ENCODE measurements at regions not wholly inside any gene's neighbourhood (a gene's known extent, or its start where the extent isn't known, plus 50 kb on each side); places are given as distances from the start of the nearest gene placed in this dataset.

DNA sequence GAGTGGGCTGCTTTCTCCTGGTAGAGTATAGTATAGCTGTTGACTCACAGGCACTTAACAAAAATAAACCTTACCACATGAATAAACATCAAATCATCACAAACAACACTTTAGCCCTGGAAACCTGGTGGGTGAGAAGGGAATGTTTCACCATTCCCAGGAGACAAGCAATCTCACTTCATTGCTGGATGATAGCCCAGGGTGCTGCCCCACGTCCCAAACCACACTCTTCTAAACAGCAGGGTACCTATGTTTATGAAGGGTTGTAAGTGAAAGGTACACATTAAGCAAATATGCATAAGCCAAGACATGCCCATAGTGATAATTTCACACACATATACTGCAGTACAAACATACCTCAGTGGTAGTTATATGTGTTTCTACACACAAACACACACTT lies 276.2 kb downstream of the FGFR2 start:
- no peak overlapping the region for H3K4me3 Mint-ChIP-seq (ENCODE audit: unreplicated experiment)
- Histone ChIP-seq H3K4me3 (ENCODE audit: insufficient read depth, low read depth, low read length) (no peak overlapping the region), H3K9ac (ENCODE audit: low read length) (no peak overlapping the region), H3K27me3 (ENCODE audit: insufficient read depth, low read length) (no peaks in the 10 kb centered on the region), H4K20me1 (ENCODE audit: insufficient read depth, low read length) (no peaks in the 10 kb centered on the region), H3K4me2 (ENCODE audit: low read length) (no peak overlapping the region), H3K36me3 (ENCODE audit: insufficient read depth, low read length) (no peaks in the 10 kb centered on the region), H3K79me2 (ENCODE audit: insufficient read depth, low read length) (no peaks in the 10 kb centered on the region), H3K27ac (ENCODE audit: low read depth, low read length) (no peak overlapping the region), H3K9me3 (ENCODE audit: insufficient read depth, low read depth, low read length) (no peaks in the 10 kb centered on the region), H3K4me1 (ENCODE audit: insufficient read depth, low read length) (no peaks in the 10 kb centered on the region), H2AFZ (ENCODE audit: low read depth, low read length) (no peak overlapping the region)
- H3K27me3 Mint-ChIP-seq (ENCODE audit: low read depth, unreplicated experiment), result no peaks in the 10 kb centered on the region
- H3K4me1 Mint-ChIP-seq (ENCODE audit: low read depth, unreplicated experiment), result peaks cover 9% of the 10 kb centered on the region
- no peaks in the 10 kb centered on the region for H3K36me3 Mint-ChIP-seq (ENCODE audit: low read depth, unreplicated experiment)
- H3K27ac Mint-ChIP-seq (ENCODE audit: unreplicated experiment), result no peak overlapping the region
- DNase-seq (ENCODE audit: low read depth) (no peak), FAIRE-seq (no peak)
- peaks cover 7% of the 10 kb centered on the region for H3K9me3 Mint-ChIP-seq (ENCODE audit: unreplicated experiment)
- no peak for TF ChIP-seq EZH2 (IDR thresholded peaks at IDR 0.05; ENCODE audit: insufficient read depth, low read length)
- TF ChIP-seq, protein P1, sequence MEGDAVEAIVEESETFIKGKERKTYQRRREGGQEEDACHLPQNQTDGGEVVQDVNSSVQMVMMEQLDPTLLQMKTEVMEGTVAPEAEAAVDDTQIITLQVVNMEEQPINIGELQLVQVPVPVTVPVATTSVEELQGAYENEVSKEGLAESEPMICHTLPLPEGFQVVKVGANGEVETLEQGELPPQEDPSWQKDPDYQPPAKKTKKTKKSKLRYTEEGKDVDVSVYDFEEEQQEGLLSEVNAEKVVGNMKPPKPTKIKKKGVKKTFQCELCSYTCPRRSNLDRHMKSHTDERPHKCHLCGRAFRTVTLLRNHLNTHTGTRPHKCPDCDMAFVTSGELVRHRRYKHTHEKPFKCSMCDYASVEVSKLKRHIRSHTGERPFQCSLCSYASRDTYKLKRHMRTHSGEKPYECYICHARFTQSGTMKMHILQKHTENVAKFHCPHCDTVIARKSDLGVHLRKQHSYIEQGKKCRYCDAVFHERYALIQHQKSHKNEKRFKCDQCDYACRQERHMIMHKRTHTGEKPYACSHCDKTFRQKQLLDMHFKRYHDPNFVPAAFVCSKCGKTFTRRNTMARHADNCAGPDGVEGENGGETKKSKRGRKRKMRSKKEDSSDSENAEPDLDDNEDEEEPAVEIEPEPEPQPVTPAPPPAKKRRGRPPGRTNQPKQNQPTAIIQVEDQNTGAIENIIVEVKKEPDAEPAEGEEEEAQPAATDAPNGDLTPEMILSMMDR (IDR thresholded peaks at IDR 0.05; ENCODE audit: insufficient read depth, low read depth, low read length), result no peak

DNA sequence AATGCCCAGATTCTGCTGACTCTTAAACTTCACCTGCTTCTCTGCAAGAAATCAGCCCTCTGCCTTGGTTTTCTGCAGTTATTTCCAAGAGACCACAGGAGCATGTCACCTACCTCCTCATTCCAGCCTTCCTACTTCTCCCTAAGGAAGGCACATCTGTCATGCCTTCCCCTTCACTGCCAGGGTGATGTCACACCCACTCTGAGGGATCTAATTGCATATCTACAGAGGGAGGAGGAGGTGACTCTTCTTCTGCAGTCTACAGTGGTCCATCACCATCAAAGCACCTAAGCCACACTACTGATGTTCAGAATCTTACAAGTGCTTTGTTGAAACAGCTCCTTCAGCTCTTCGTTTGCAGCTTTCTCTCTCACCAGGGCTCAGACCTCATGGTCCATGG lies 275.5 kb downstream of the FGFR2 start:
- TF ChIP-seq EZH2 (IDR thresholded peaks at IDR 0.05; ENCODE audit: insufficient read depth, low read length), result no peak
- TF ChIP-seq, protein P1 (IDR thresholded peaks at IDR 0.05; ENCODE audit: insufficient read depth, low read depth, low read length), result no peak
- peaks cover 5% of the 10 kb centered on the region for H3K9me3 Mint-ChIP-seq (ENCODE audit: unreplicated experiment)

DNA sequence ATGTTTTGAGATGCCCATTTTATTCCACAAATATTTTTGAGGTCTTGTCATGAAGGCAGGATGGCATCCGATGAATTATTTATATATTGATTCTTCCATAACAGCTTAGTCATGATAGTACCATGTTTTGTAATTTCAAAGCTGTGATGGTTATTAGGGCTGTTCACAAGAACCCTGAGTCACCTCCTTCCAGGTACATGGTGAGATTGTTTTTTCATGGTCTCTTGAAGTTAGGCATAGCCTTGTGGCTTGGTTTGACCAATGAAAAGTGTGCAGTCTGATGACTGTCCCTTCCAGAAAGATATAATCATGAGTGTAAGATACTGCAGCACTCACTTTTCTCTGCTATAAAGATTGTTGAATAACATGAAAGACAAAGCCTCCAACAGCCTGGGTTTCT lies 274.8 kb downstream of the FGFR2 start:
- H3K4me3 Mint-ChIP-seq (ENCODE audit: unreplicated experiment), result no peak overlapping the region
- TF ChIP-seq EZH2 (IDR thresholded peaks at IDR 0.05; ENCODE audit: insufficient read depth, low read length), result no peak
- TF ChIP-seq, protein P1 (IDR thresholded peaks at IDR 0.05; ENCODE audit: insufficient read depth, low read depth, low read length), result no peak
- H3K9me3 Mint-ChIP-seq (ENCODE audit: unreplicated experiment), result peaks cover 4% of the 10 kb centered on the region
- Histone ChIP-seq H3K27me3 (ENCODE audit: insufficient read depth, low read length) (no peaks in the 10 kb centered on the region), H3K36me3 (ENCODE audit: insufficient read depth, low read length) (no peaks in the 10 kb centered on the region), H3K27ac (ENCODE audit: low read depth, low read length) (no peak overlapping the region), H3K4me3 (ENCODE audit: insufficient read depth, low read depth, low read length) (no peak overlapping the region), H3K79me2 (ENCODE audit: insufficient read depth, low read length) (no peaks in the 10 kb centered on the region), H4K20me1 (ENCODE audit: insufficient read depth, low read length) (no peaks in the 10 kb centered on the region), H3K9me3 (ENCODE audit: insufficient read depth, low read depth, low read length) (no peaks in the 10 kb centered on the region), H3K9ac (ENCODE audit: low read length) (no peak overlapping the region), H2AFZ (ENCODE audit: low read depth, low read length) (no peak overlapping the region), H3K4me2 (ENCODE audit: low read length) (no peak overlapping the region), H3K4me1 (ENCODE audit: insufficient read depth, low read length) (no peaks in the 10 kb centered on the region)
- no peaks in the 10 kb centered on the region for H3K27me3 Mint-ChIP-seq (ENCODE audit: low read depth, unreplicated experiment)
- H3K4me1 Mint-ChIP-seq (ENCODE audit: low read depth, unreplicated experiment), result peaks cover 9% of the 10 kb centered on the region
- FAIRE-seq (no peak), DNase-seq (ENCODE audit: low read depth) (no peak)
- H3K36me3 Mint-ChIP-seq (ENCODE audit: low read depth, unreplicated experiment), result no peaks in the 10 kb centered on the region
- H3K27ac Mint-ChIP-seq (ENCODE audit: unreplicated experiment), result no peak overlapping the region

More for the DNA sequence above, 275.5 kb downstream of the FGFR2 start:
- Mint-ChIP-seq H3K36me3 (ENCODE audit: low read depth, unreplicated experiment) (no peaks in the 10 kb centered on the region), H3K4me3 (ENCODE audit: unreplicated experiment) (no peak overlapping the region), H3K27me3 (ENCODE audit: low read depth, unreplicated experiment) (no peaks in the 10 kb centered on the region), H3K27ac (ENCODE audit: unreplicated experiment) (no peak overlapping the region), H3K4me1 (ENCODE audit: low read depth, unreplicated experiment) (peaks cover 9% of the 10 kb centered on the region)
- H2AFZ ChIP-seq (ENCODE audit: low read depth, low read length), result no peak overlapping the region
- no peaks in the 10 kb centered on the region for H3K36me3 ChIP-seq (ENCODE audit: insufficient read depth, low read length)
- H3K9me3 ChIP-seq (ENCODE audit: insufficient read depth, low read depth, low read length), result no peaks in the 10 kb centered on the region
- no peaks in the 10 kb centered on the region for H3K27me3 ChIP-seq (ENCODE audit: insufficient read depth, low read length)
- no peak for DNase-seq (ENCODE audit: low read depth)
- FAIRE-seq, result no peak
- H3K79me2 ChIP-seq (ENCODE audit: insufficient read depth, low read length), result no peaks in the 10 kb centered on the region
- H3K27ac ChIP-seq (ENCODE audit: low read depth, low read length), result no peak overlapping the region
- no peaks in the 10 kb centered on the region for H4K20me1 ChIP-seq (ENCODE audit: insufficient read depth, low read length)
- H3K4me2 ChIP-seq (ENCODE audit: low read length), result no peak overlapping the region
- H3K4me3 ChIP-seq (ENCODE audit: insufficient read depth, low read depth, low read length), result no peak overlapping the region
- no peak overlapping the region for H3K9ac ChIP-seq (ENCODE audit: low read length)
- H3K4me1 ChIP-seq (ENCODE audit: insufficient read depth, low read length), result no peaks in the 10 kb centered on the region

Measured in astrocyte (in vitro differentiated cells and primary cell).